ENCODE measurements at regions not wholly inside any gene's neighbourhood (a gene's known extent, or its start where the extent isn't known, plus 50 kb on each side); places are given as distances from the start of the nearest gene placed in this dataset.

DNA sequence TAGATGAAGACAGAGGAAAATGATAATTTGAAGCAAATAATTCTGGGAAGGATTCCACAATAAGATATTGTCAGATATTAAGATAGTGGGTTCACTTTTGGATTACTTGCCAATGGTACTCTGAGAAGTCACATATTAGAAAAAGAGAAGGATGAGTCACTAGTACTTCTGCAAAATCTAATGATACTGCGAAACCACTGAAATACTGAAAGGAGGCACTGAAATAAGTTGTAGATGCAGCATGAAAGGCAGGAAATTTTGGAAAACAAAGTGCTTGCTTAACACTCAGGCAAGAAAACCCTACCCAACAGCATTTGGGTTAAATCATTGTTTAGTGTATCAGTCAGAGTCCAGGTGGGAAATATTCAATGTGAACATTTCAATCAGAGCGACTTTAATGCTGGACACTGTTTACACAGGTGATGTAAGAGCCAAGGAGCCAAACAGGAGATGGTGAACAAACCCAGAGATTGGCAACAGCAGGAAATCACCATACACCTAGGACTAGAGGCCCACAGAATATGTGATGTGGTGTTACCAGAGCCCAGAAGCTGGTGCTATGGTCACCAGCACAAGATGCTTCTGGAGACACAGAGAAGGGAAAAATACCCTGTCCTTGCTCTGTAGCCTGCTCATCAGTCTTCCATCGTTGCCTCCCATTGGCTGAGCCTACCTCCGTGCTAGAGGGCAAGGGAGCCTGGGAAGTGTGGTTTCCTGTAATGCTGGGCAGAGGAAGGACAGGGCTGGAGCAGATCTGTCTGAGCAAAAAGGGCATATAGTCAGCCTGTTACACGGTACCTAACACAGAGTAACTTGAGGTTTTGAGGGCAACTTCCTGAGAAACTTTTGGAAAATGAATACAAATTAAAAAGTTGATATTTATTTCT, 204.7 kb upstream of the ITGA4 start:
- BruUV-seq (replicated peaks), result no TSS peak

More for the DNA sequence above, 204.7 kb upstream of the ITGA4 start:
- no peak overlapping the region for H2BK120ac ChIP-seq (ENCODE audit: low read depth, low read length)
- dilution Hi-C loops (cut with HindIII; ENCODE audit: low sequenced_read_pairs, unreplicated experiment) (no loop called here), in situ Hi-C loops (cut with MboI; ENCODE audit: low sequenced_read_pairs) (no loop called here), intact Hi-C loops (cut with micrococcal nuclease) (no loop called here)
- H2BK20ac ChIP-seq (ENCODE audit: low read depth, low read length), result no peak overlapping the region
- H2BK15ac ChIP-seq (ENCODE audit: low read depth, low read length), result no peak overlapping the region
- H4K5ac ChIP-seq (ENCODE audit: low read depth, low read length), result no peak overlapping the region
- no peak overlapping the region for H3K56ac ChIP-seq (ENCODE audit: extremely low read depth, insufficient read depth, low read length)
- POLR2A ChIA-PET (ENCODE audit: unreplicated experiment), result no interaction called here
- H2BK5ac ChIP-seq (ENCODE audit: low read depth, low read length, poor library complexity, severe bottlenecking), result no peak overlapping the region
- no peak overlapping the region for H3K14ac ChIP-seq (replicated peaks; ENCODE audit: low read depth, low read length)
- no peaks in the 10 kb centered on the region for H3K36me3 ChIP-seq (ENCODE audit: control insufficient read depth, insufficient read depth, low read length)
- no peaks in the 10 kb centered on the region for H4K20me1 ChIP-seq (ENCODE audit: insufficient read depth, low read length)
- no peak overlapping the region for H4K8ac ChIP-seq (ENCODE audit: low read depth in 2 of 2, low read length in 2 of 2)
- H3K9me3 ChIP-seq (ENCODE audit: control insufficient read depth, insufficient read depth, low read length), result no peaks in the 10 kb centered on the region
- WGBS, 2 experiments (ENCODE audit: extremely low coverage in 2 of 2, insufficient read length in 1 of 2), result no CpG with 5 or more reads among the region's 5 CpGs
- no peak overlapping the region for H3K27ac ChIP-seq (ENCODE audit: insufficient read depth, low read length)
- no peaks in the 10 kb centered on the region for H3K9me1 ChIP-seq (ENCODE audit: insufficient read depth, low read length)
- H3K4me2 ChIP-seq (ENCODE audit: low read depth, low read length), result no peak overlapping the region
- peak overlapping the region; percentile 52 for H2AFZ ChIP-seq (replicated peaks; ENCODE audit: low read length, poor library complexity)
- H3K4me1 ChIP-seq (ENCODE audit: control insufficient read depth, insufficient read depth, low read length), result no peaks in the 10 kb centered on the region
- H3K18ac ChIP-seq (ENCODE audit: low read depth, low read length), result no peak overlapping the region
- no peak for ATAC-seq (ENCODE audit: low read depth)
- H3K9ac ChIP-seq (ENCODE audit: low read depth, low read length), result no peak overlapping the region
- no peak overlapping the region for H4K91ac ChIP-seq (ENCODE audit: insufficient read depth, low read depth, low read length)
- peaks cover 2% of the 10 kb centered on the region for H3K27me3 ChIP-seq (ENCODE audit: control insufficient read depth, insufficient read depth, low read length)
- H3K4ac ChIP-seq (ENCODE audit: low read depth, low read length), result no peak overlapping the region
- H2AK5ac ChIP-seq (ENCODE audit: low read depth, low read length), result no peak overlapping the region
- no peak overlapping the region for H2AK9ac ChIP-seq (replicated peaks; ENCODE audit: low read depth, low read length, poor library complexity)
- H3K4me3 ChIP-seq (ENCODE audit: insufficient read depth, low read depth, low read length), result no peak overlapping the region
- H3K79me1 ChIP-seq (ENCODE audit: low read depth in 1 of 2, low read length in 2 of 2), result no peaks in the 10 kb centered on the region
- H3K23ac ChIP-seq (ENCODE audit: low read depth, low read length), result no peak overlapping the region
- TF ChIP-seq RFX5 (IDR thresholded peaks at IDR 0.05; ENCODE audit: low read depth, low read length), result no peak
- TF ChIP-seq, protein P1, sequence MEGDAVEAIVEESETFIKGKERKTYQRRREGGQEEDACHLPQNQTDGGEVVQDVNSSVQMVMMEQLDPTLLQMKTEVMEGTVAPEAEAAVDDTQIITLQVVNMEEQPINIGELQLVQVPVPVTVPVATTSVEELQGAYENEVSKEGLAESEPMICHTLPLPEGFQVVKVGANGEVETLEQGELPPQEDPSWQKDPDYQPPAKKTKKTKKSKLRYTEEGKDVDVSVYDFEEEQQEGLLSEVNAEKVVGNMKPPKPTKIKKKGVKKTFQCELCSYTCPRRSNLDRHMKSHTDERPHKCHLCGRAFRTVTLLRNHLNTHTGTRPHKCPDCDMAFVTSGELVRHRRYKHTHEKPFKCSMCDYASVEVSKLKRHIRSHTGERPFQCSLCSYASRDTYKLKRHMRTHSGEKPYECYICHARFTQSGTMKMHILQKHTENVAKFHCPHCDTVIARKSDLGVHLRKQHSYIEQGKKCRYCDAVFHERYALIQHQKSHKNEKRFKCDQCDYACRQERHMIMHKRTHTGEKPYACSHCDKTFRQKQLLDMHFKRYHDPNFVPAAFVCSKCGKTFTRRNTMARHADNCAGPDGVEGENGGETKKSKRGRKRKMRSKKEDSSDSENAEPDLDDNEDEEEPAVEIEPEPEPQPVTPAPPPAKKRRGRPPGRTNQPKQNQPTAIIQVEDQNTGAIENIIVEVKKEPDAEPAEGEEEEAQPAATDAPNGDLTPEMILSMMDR (conservative IDR thresholded peaks at IDR 0.05; ENCODE audit: low read depth, low read length), result no peak
- TF ChIP-seq RCOR1 (IDR thresholded peaks at IDR 0.05; ENCODE audit: insufficient replicate concordance, low read length), result no peak
- no peak for TF ChIP-seq BHLHE40 (IDR thresholded peaks at IDR 0.05; ENCODE audit: low read depth, low read length)
- TF ChIP-seq CHD1 (IDR thresholded peaks at IDR 0.05; ENCODE audit: low read depth, low read length), result no peak
- TF ChIP-seq MXI1 (IDR thresholded peaks at IDR 0.05; ENCODE audit: borderline replicate concordance, low read depth, low read length), result no peak
- TF ChIP-seq NFE2L2 (IDR thresholded peaks at IDR 0.05; ENCODE audit: low read depth, low read length), result no peak
- TF ChIP-seq POLR2A (IDR thresholded peaks at IDR 0.05; ENCODE audit: low read depth, low read length), result no peak
- TF ChIP-seq RAD21 (IDR thresholded peaks at IDR 0.05; ENCODE audit: low read length), result no peak
- TF ChIP-seq, protein P2, sequence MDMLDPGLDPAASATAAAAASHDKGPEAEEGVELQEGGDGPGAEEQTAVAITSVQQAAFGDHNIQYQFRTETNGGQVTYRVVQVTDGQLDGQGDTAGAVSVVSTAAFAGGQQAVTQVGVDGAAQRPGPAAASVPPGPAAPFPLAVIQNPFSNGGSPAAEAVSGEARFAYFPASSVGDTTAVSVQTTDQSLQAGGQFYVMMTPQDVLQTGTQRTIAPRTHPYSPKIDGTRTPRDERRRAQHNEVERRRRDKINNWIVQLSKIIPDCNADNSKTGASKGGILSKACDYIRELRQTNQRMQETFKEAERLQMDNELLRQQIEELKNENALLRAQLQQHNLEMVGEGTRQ (IDR thresholded peaks at IDR 0.05; ENCODE audit: low read depth, low read length), result no peak
- no peak for DNase-seq
- CTCF ChIA-PET, result no interaction called here
